Activated CD8-positive, alpha-beta T cell treated with anti-CD3 and anti-CD28 coated beads for 36 hours (primary cell): ENCODE measurements at regions not wholly inside any gene's neighbourhood (a gene's known extent, or its start where the extent isn't known, plus 50 kb on each side); places are given as distances from the start of the nearest gene placed in this dataset.
"Not testable (repeated sequence)": the region's sequence is repeated elsewhere in the genome, so short reads cannot be mapped to it uniquely, and the experiment has no call there.

Experiments
- ATAC-seq: fragments of 200-7000 bp; cut with Tn5 transposase; one replicate; pipeline ENCODE4 v1.10.0; 2021; ENCODE audit warnings: mild to moderate bottlenecking, moderate library complexity
- CTCF ChIA-PET: fragments of 350-600 bp; sonication (Branson Sonifier 250); formaldehyde crosslinking; loops from one replicate; lab custom pipeline; 2021; ENCODE audit warnings: antibody characterized with exemption; lab: Charles Lee
- POLR2A ChIA-PET: fragments of 350-600 bp; sonication (Branson Sonifier 250); formaldehyde crosslinking; loops from one replicate; lab custom pipeline; 2021; ENCODE audit warnings: antibody characterized with exemption; lab: Charles Lee
- DNase-seq: peaks from one replicate; pipeline ENCODE4 v3.0.0-alpha.2; 2020
- H3K27ac Mint-ChIP-seq: one replicate; pipeline ENCODE4 v1.8.0; 2021; ENCODE audit warnings: mild to moderate bottlenecking, mixed read lengths
- H3K27me3 Mint-ChIP-seq: one replicate; pipeline ENCODE4 v1.8.0; 2021; ENCODE audit warnings: mixed read lengths
- H3K36me3 Mint-ChIP-seq: one replicate; pipeline ENCODE4 v1.8.0; 2021; ENCODE audit warnings: low read depth, mixed read lengths
- H3K4me1 Mint-ChIP-seq: one replicate; pipeline ENCODE4 v1.8.0; 2021; ENCODE audit warnings: low read depth, mixed read lengths
- H3K4me3 Mint-ChIP-seq: one replicate; pipeline ENCODE4 v1.8.0; 2021; ENCODE audit warnings: mild to moderate bottlenecking, moderate library complexity, mixed read lengths
- H3K9me3 Mint-ChIP-seq: one replicate; pipeline ENCODE4 v1.8.0; 2021; ENCODE audit warnings: mixed read lengths
- intact Hi-C: fragments of 100-400 bp; cut with micrococcal nuclease; formaldehyde crosslinking; loops from one replicate; pipeline ENCODE4 v1.10.0; 2022
- TF ChIP-seq, protein P1 (sequence below): fragments of 200-600 bp; IDR thresholded peaks from one replicate; pipeline ENCODE4 v1.8.0; 2022; ENCODE audit warnings: antibody characterized with exemption, mild to moderate bottlenecking

DNA sequence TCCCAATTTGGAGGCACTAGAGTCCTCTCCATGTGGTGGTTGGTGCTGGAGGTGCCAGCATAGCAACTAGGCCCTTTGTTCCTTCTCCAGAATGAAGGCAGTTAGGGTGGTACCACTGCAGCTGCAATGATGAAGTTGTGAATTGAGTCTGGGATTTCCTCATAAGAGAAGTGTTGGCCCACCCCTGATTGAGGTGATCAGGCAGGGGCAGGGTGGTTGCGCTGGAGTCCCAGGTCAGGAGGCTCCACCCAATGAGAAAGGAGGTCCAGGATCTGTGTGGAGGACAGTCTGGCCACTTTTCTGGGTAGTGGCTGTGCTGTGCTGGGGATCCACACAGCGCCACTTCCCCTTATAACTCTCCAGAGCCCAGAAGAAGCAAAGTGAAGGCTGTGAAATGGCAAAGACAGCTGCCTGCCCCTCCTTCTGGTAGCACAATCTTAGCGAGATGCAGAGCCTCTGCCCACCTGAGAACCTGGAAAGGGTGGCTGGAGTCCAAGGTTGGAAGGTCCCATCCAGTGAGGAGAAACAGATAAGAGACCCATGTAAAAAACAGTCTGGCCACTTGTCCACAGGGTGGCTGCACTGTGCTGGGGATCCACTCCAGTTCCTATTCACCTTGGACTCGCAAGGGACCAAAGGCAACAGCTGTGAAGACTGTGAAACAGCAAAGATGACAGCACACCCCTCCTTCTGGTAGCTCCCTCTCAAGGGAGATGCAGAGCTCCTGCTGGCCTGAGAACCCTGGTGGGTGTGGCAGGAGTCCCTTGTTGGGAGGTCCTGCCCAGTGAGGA lies 124.6 kb downstream of the RRAGB start:
- TF ChIP-seq, protein P1, sequence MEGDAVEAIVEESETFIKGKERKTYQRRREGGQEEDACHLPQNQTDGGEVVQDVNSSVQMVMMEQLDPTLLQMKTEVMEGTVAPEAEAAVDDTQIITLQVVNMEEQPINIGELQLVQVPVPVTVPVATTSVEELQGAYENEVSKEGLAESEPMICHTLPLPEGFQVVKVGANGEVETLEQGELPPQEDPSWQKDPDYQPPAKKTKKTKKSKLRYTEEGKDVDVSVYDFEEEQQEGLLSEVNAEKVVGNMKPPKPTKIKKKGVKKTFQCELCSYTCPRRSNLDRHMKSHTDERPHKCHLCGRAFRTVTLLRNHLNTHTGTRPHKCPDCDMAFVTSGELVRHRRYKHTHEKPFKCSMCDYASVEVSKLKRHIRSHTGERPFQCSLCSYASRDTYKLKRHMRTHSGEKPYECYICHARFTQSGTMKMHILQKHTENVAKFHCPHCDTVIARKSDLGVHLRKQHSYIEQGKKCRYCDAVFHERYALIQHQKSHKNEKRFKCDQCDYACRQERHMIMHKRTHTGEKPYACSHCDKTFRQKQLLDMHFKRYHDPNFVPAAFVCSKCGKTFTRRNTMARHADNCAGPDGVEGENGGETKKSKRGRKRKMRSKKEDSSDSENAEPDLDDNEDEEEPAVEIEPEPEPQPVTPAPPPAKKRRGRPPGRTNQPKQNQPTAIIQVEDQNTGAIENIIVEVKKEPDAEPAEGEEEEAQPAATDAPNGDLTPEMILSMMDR = no peak
- POLR2A ChIA-PET = no interaction called here
- Mint-ChIP-seq H3K4me3 (no peak overlapping the region), H3K27me3 (no peaks in the 10 kb centered on the region), H3K27ac (no peak overlapping the region), H3K4me1 (no peaks in the 10 kb centered on the region), H3K9me3 (no peaks in the 10 kb centered on the region), H3K36me3 (no peaks in the 10 kb centered on the region)
- ATAC-seq (no peak), DNase-seq (no peak)
- CTCF ChIA-PET = no interaction called here
- intact Hi-C loops = no loop called here

DNA sequence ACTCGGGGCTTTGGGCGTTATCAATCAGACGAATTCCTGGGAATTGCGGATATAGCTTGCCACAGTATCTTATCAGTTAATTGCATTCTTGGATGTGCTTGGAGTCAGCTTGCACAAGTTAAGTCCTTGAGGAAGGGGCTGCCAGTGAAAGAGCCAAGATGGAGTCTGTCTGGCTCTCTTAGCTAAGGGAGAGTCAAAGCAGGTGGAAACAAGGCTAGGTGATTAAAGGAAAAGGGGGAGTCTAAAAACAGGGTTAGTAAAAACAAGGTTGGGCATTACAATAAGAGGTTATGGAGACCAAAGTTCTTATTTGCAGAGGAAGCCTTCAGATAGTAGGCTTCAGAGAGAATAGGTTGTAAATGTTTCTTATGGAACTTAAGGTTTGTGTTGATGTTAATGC lies 149.2 kb downstream of the RRAGB start:
- CTCF ChIA-PET, DNase-seq, H3K9me3 Mint-ChIP-seq, ATAC-seq, H3K36me3 Mint-ChIP-seq, H3K27me3 Mint-ChIP-seq, H3K4me1 Mint-ChIP-seq, H3K4me3 Mint-ChIP-seq, POLR2A ChIA-PET, intact Hi-C loops, H3K27ac Mint-ChIP-seq: not testable (repeated sequence)

DNA sequence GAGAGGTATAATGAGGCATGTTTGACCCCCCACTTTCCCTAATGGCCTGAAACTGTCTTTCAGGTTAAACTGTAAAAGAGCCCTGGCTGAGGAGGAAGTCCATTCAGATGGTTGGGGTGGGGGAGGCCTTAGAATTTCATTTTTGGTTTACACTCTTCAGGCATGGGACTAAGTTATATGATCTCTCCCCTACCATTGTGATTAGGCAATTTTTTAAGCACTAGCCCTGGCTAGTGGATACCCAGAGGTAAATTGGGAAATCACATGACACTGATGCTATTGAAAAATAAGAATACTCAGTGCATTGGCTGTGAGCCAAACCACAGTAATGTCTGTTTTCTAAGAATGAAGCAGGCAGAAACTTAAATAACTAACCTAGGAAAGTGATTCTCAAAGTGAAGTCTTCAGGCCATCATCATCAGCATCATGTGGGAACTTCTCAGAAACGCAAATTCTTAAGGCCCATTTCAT lies 149.7 kb downstream of the RRAGB start:
- ATAC-seq (no peak), DNase-seq (peak; percentile 33)
- ChIA-PET POLR2A (no interaction called here), CTCF (no interaction called here)
- Mint-ChIP-seq H3K27me3 (peaks cover 4% of the 10 kb centered on the region), H3K4me1 (peaks cover 10% of the 10 kb centered on the region), H3K36me3 (no peaks in the 10 kb centered on the region), H3K27ac (no peak overlapping the region), H3K9me3 (no peaks in the 10 kb centered on the region), H3K4me3 (no peak overlapping the region)
- intact Hi-C loops = no loop called here
- TF ChIP-seq, protein P1 = no peak

DNA sequence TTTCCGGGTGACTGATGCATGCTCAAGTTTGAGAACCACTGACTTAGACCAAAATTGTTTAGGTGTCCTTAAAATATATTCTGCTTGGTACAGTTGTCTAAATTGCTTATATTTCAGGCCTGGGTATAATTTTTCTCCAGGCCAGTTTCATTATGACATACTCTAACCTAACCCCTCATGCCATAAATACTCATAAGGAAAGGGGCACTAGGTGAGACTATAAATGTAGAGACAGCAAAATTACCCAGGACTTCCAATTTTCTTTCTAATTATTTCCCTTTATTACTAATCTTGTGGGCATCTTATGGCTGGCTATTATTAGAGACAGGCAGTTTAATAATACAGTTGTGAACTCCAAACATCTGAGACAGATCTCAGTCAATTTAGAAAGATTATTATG lies 150.2 kb downstream of the RRAGB start:
- intact Hi-C loops = no loop called here
- ATAC-seq (no peak), DNase-seq (no peak)
- H3K27me3 Mint-ChIP-seq = peaks cover 4% of the 10 kb centered on the region
- H3K36me3 Mint-ChIP-seq = no peaks in the 10 kb centered on the region
- H3K27ac Mint-ChIP-seq = no peak overlapping the region
- no peaks in the 10 kb centered on the region for H3K9me3 Mint-ChIP-seq
- CTCF ChIA-PET = no interaction called here
- TF ChIP-seq, protein P1 = no peak
- H3K4me3 Mint-ChIP-seq = no peak overlapping the region
- POLR2A ChIA-PET = no interaction called here
- H3K4me1 Mint-ChIP-seq = peaks cover 10% of the 10 kb centered on the region

DNA sequence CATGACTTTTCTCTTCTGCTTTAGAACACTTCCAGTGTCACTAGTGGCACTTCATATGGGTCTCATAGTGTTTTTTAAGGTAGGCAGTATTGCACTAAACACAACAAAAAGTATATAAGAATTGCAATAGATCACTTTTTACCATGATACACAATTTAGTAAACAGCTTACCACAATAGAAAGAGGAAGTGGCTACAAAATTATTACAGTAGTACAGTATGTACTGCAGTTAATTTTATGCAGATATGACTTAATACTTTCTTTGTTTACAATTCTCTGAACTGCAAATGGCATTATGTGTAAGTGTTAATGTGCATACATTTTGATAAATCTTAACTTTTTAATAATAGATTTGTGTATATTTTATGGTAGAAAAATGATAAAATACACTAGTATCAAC lies 157.3 kb downstream of the RRAGB start:
- no peaks in the 10 kb centered on the region for H3K4me1 Mint-ChIP-seq

DNA sequence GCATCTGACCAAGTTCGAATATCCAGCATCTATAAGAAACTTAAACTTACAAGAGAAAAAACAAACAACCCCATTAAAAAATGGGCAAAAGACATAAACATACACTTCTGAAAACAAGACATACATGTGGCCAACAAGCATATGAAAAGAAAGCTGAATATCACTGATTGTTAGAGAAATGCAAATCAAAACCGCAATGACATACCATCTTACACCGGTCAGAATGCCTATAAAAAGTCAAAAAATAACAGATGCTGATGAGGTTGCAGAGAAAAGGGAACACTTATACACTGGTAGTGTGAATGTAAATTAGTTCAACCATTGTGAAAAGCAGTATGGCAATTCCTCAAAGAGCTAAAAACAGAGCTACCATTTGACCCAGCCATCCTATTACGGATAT lies 166.0 kb downstream of the RRAGB start:
- ATAC-seq, DNase-seq, H3K27ac Mint-ChIP-seq, H3K4me1 Mint-ChIP-seq, H3K9me3 Mint-ChIP-seq, POLR2A ChIA-PET, H3K4me3 Mint-ChIP-seq, intact Hi-C loops, H3K27me3 Mint-ChIP-seq, H3K36me3 Mint-ChIP-seq, CTCF ChIA-PET: not testable (repeated sequence)

More for the DNA sequence above, 157.3 kb downstream of the RRAGB start:
- DNase-seq (no peak), ATAC-seq (no peak)
- ChIA-PET CTCF (no interaction called here), POLR2A (no interaction called here)
- H3K27me3 Mint-ChIP-seq = peaks cover 6% of the 10 kb centered on the region
- TF ChIP-seq, protein P1 = no peak
- H3K36me3 Mint-ChIP-seq = no peaks in the 10 kb centered on the region
- no peaks in the 10 kb centered on the region for H3K9me3 Mint-ChIP-seq
- intact Hi-C loops = no loop called here
- no peak overlapping the region for H3K27ac Mint-ChIP-seq
- H3K4me3 Mint-ChIP-seq = no peak overlapping the region
